ENCODE measurements at regions not wholly inside any gene's neighbourhood (a gene's known extent, or its start where the extent isn't known, plus 50 kb on each side); places are given as distances from the start of the nearest gene placed in this dataset.

DNA sequence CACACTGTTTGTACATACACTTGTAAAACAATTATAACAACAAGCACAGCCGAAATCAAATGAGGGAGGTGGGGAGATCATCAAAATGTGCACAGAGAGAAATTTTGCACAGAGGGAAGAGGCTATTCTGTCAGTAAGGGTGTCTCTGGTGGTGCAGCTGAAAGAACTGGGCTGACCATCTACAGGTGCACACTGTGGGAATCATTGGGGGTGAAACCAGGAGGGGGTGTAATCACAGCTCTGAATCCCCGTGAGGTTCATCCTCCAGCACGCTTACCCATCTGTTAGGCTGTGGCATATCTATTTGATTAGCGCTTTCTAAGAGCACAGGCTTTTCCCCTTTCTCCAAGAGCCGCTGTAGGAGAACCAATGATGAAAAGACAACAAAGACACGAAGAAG, 389.9 kb upstream of the CDH20 start:
- no peaks in the 10 kb centered on the region for H3K36me3 ChIP-seq (ENCODE audit: control insufficient read depth, insufficient read depth, low read length)
- no peaks in the 10 kb centered on the region for H3K4me1 ChIP-seq (ENCODE audit: control insufficient read depth, insufficient read depth, low read length)
- no peak for TF ChIP-seq SIN3A (IDR thresholded peaks at IDR 0.05; ENCODE audit: borderline replicate concordance, insufficient read depth, low read depth, low read length)
- TF ChIP-seq TCF7L2 (IDR thresholded peaks at IDR 0.05; ENCODE audit: low read depth, low read length): no peak
- TF ChIP-seq POLR2AphosphoS5 (IDR thresholded peaks at IDR 0.05; ENCODE audit: low read depth, low read length): no peak
- TF ChIP-seq, protein P1, sequence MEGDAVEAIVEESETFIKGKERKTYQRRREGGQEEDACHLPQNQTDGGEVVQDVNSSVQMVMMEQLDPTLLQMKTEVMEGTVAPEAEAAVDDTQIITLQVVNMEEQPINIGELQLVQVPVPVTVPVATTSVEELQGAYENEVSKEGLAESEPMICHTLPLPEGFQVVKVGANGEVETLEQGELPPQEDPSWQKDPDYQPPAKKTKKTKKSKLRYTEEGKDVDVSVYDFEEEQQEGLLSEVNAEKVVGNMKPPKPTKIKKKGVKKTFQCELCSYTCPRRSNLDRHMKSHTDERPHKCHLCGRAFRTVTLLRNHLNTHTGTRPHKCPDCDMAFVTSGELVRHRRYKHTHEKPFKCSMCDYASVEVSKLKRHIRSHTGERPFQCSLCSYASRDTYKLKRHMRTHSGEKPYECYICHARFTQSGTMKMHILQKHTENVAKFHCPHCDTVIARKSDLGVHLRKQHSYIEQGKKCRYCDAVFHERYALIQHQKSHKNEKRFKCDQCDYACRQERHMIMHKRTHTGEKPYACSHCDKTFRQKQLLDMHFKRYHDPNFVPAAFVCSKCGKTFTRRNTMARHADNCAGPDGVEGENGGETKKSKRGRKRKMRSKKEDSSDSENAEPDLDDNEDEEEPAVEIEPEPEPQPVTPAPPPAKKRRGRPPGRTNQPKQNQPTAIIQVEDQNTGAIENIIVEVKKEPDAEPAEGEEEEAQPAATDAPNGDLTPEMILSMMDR (IDR thresholded peaks at IDR 0.05): no peak
- TF ChIP-seq, protein P2, sequence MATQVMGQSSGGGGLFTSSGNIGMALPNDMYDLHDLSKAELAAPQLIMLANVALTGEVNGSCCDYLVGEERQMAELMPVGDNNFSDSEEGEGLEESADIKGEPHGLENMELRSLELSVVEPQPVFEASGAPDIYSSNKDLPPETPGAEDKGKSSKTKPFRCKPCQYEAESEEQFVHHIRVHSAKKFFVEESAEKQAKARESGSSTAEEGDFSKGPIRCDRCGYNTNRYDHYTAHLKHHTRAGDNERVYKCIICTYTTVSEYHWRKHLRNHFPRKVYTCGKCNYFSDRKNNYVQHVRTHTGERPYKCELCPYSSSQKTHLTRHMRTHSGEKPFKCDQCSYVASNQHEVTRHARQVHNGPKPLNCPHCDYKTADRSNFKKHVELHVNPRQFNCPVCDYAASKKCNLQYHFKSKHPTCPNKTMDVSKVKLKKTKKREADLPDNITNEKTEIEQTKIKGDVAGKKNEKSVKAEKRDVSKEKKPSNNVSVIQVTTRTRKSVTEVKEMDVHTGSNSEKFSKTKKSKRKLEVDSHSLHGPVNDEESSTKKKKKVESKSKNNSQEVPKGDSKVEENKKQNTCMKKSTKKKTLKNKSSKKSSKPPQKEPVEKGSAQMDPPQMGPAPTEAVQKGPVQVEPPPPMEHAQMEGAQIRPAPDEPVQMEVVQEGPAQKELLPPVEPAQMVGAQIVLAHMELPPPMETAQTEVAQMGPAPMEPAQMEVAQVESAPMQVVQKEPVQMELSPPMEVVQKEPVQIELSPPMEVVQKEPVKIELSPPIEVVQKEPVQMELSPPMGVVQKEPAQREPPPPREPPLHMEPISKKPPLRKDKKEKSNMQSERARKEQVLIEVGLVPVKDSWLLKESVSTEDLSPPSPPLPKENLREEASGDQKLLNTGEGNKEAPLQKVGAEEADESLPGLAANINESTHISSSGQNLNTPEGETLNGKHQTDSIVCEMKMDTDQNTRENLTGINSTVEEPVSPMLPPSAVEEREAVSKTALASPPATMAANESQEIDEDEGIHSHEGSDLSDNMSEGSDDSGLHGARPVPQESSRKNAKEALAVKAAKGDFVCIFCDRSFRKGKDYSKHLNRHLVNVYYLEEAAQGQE (IDR thresholded peaks at IDR 0.05; ENCODE audit: insufficient read depth in 1 of 2, low read depth in 2 of 2, low read length in 1 of 2): no peak
- H3K9me3 ChIP-seq (ENCODE audit: control insufficient read depth, insufficient read depth, low read depth, low read length): no peaks in the 10 kb centered on the region
- no peaks in the 10 kb centered on the region for H3K27me3 ChIP-seq (ENCODE audit: control insufficient read depth, insufficient read depth, low read length)
- no TSS peak for BruUV-seq (replicated peaks)
- ChIA-PET POLR2A (no interaction called here), CTCF (no interaction called here)
- no peak for DNase-seq (ENCODE audit: low read depth, low spot score)
- ATAC-seq: no peak
- peak overlapping the region in 1 of 2 experiments; percentile 10; a peak in 2 of 4 replicates for H3K4me3 ChIP-seq (ENCODE audit: low read depth in 2 of 2, low read length in 2 of 2)
- in situ Hi-C loops (cut with HindIII; ENCODE audit: low pct_unique_long_range_greater_than_20kb, low sequenced_read_pairs) (no loop called here), intact Hi-C loops (cut with micrococcal nuclease; ENCODE audit: unreplicated experiment) (loop anchor here (10.0 kb wide), 1 partner anchor 48 kb away; no protein-coding TSS in a partner anchor)
- H3K27ac ChIP-seq (ENCODE audit: low read length): no peak overlapping the region

DNA sequence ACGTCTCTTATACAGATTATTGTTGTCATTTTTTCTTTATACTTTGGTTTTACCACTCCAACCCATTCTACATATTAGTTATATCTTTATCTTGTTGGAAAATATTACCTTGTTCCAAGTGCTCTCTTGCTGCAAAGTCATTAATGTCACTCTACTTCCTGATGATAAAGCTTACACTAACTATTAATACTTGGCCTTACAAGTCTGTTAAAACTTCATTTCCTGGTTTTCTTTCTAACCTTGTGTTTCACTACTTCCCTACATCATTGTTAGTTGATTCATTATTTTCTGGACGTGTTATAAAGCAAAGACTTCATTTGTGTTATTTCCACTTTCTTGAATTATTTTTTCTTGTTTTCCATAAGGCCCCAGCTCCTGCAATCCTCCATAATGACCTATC, 382.6 kb upstream of the CDH20 start:
- ChIA-PET CTCF (no interaction called here), POLR2A (no interaction called here)
- no peaks in the 10 kb centered on the region for H3K4me1 ChIP-seq (ENCODE audit: control insufficient read depth, insufficient read depth, low read length)
- no peaks in the 10 kb centered on the region for H3K36me3 ChIP-seq (ENCODE audit: control insufficient read depth, insufficient read depth, low read length)
- no peaks in the 10 kb centered on the region for H3K9me3 ChIP-seq (ENCODE audit: control insufficient read depth, insufficient read depth, low read depth, low read length)
- TF ChIP-seq POLR2AphosphoS5 (IDR thresholded peaks at IDR 0.05; ENCODE audit: low read depth, low read length) (no peak), SIN3A (IDR thresholded peaks at IDR 0.05; ENCODE audit: borderline replicate concordance, insufficient read depth, low read depth, low read length) (no peak), TCF7L2 (IDR thresholded peaks at IDR 0.05; ENCODE audit: low read depth, low read length) (no peak)
- TF ChIP-seq, protein P2 (IDR thresholded peaks at IDR 0.05; ENCODE audit: insufficient read depth in 1 of 2, low read depth in 2 of 2, low read length in 1 of 2): no peak
- TF ChIP-seq, protein P1 (IDR thresholded peaks at IDR 0.05): no peak
- BruUV-seq (replicated peaks): no TSS peak
- H3K4me3 ChIP-seq (ENCODE audit: low read depth in 2 of 2, low read length in 2 of 2): no peak overlapping the region
- DNase-seq (ENCODE audit: low read depth, low spot score) (no peak), ATAC-seq (no peak)
- H3K27me3 ChIP-seq (ENCODE audit: control insufficient read depth, insufficient read depth, low read length): no peaks in the 10 kb centered on the region
- in situ Hi-C loops (cut with HindIII; ENCODE audit: low pct_unique_long_range_greater_than_20kb, low sequenced_read_pairs): no loop called here
- no peak overlapping the region for H3K27ac ChIP-seq (ENCODE audit: low read length)
- intact Hi-C loops (cut with micrococcal nuclease; ENCODE audit: unreplicated experiment): no loop called here
